ENCODE measurements at regions not wholly inside any gene's neighbourhood (a gene's known extent, or its start where the extent isn't known, plus 50 kb on each side); places are given as distances from the start of the nearest gene placed in this dataset.

- TF ChIP-seq EGR1 (IDR thresholded peaks at IDR 0.05) (no peak), YY1 (IDR thresholded peaks at IDR 0.05; ENCODE audit: low read depth) (no peak), ZBTB7A (IDR thresholded peaks at IDR 0.05; ENCODE audit: low read depth) (no peak), CEBPB (IDR thresholded peaks at IDR 0.05) (no peak), CREB1 (IDR thresholded peaks at IDR 0.05; ENCODE audit: low read depth) (no peak), EP300 (IDR thresholded peaks at IDR 0.05; ENCODE audit: borderline replicate concordance) (no peak), REST (IDR thresholded peaks at IDR 0.05; ENCODE audit: low read depth) (no peak), TEAD4 (IDR thresholded peaks at IDR 0.05) (no peak), TCF12 (IDR thresholded peaks at IDR 0.05; ENCODE audit: low read depth) (no peak), TAF1 (IDR thresholded peaks at IDR 0.05; ENCODE audit: low read depth) (no peak), FOXM1 (IDR thresholded peaks at IDR 0.05; ENCODE audit: borderline replicate concordance, low read depth) (no peak), RAD21 (IDR thresholded peaks at IDR 0.05; ENCODE audit: low read depth) (no peak), NFIC (IDR thresholded peaks at IDR 0.05) (no peak)
- TF ChIP-seq, protein P1, sequence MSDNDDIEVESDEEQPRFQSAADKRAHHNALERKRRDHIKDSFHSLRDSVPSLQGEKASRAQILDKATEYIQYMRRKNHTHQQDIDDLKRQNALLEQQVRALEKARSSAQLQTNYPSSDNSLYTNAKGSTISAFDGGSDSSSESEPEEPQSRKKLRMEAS (IDR thresholded peaks at IDR 0.05) = no peak
- TF ChIP-seq, protein P2, sequence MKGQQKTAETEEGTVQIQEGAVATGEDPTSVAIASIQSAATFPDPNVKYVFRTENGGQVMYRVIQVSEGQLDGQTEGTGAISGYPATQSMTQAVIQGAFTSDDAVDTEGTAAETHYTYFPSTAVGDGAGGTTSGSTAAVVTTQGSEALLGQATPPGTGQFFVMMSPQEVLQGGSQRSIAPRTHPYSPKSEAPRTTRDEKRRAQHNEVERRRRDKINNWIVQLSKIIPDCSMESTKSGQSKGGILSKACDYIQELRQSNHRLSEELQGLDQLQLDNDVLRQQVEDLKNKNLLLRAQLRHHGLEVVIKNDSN (IDR thresholded peaks at IDR 0.05) = no peak
These were observed 186.9 kb downstream of the UTRN start for GRCh38 chr6:144471986-144472385.

GRCh38 chr6:144474290-144474689 is 189.2 kb downstream of the UTRN start:
- TF ChIP-seq EP300 (IDR thresholded peaks at IDR 0.05; ENCODE audit: borderline replicate concordance) = no peak
- TF ChIP-seq, protein P2 (IDR thresholded peaks at IDR 0.05) = no peak
- TF ChIP-seq, protein P1 (IDR thresholded peaks at IDR 0.05) = no peak
- no peak for TF ChIP-seq TAF1 (IDR thresholded peaks at IDR 0.05; ENCODE audit: low read depth)
- TF ChIP-seq YY1 (IDR thresholded peaks at IDR 0.05; ENCODE audit: low read depth) = no peak
- TF ChIP-seq ZBTB7A (IDR thresholded peaks at IDR 0.05; ENCODE audit: low read depth) = no peak
- no peak for TF ChIP-seq NFIC (IDR thresholded peaks at IDR 0.05)
- no peak for TF ChIP-seq CEBPB (IDR thresholded peaks at IDR 0.05)
- TF ChIP-seq RAD21 (IDR thresholded peaks at IDR 0.05; ENCODE audit: low read depth) = no peak
- no peak for TF ChIP-seq TEAD4 (IDR thresholded peaks at IDR 0.05)
- TF ChIP-seq TCF12 (IDR thresholded peaks at IDR 0.05; ENCODE audit: low read depth) = no peak

DNA sequence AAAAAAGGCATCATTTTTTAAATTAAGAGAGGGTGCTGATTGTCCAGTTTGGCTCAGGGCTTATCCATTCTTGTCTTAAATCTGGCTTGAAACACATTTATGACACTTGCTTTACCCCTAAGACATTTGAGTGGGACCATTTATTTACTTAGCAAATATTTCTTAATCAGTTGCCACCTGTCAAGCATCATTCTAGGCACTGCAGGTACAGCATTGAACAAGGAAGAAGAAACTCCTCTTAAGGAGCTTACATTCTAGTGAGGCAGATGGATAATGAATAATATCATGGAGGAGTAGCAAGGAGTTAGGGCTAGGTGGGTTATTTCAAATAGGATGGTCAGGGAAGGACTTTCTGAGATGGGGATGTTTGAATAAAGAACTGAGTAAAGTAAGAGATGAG is 189.8 kb downstream of the UTRN start:
- TF ChIP-seq CREB1 (IDR thresholded peaks at IDR 0.05; ENCODE audit: low read depth) = no peak
- no peak for TF ChIP-seq NFIC (IDR thresholded peaks at IDR 0.05)
- TF ChIP-seq FOXM1 (IDR thresholded peaks at IDR 0.05; ENCODE audit: borderline replicate concordance, low read depth) = no peak
- no peak for TF ChIP-seq EGR1 (IDR thresholded peaks at IDR 0.05)
- TF ChIP-seq, protein P2 (IDR thresholded peaks at IDR 0.05) = no peak
- TF ChIP-seq, protein P1 (IDR thresholded peaks at IDR 0.05) = no peak
- no peak for TF ChIP-seq TAF1 (IDR thresholded peaks at IDR 0.05; ENCODE audit: low read depth)
- no peak for TF ChIP-seq EP300 (IDR thresholded peaks at IDR 0.05; ENCODE audit: borderline replicate concordance)
- TF ChIP-seq REST (IDR thresholded peaks at IDR 0.05; ENCODE audit: low read depth) = no peak
- TF ChIP-seq CEBPB (IDR thresholded peaks at IDR 0.05) = no peak
- no peak for TF ChIP-seq RAD21 (IDR thresholded peaks at IDR 0.05; ENCODE audit: low read depth)
- no peak for TF ChIP-seq ZBTB7A (IDR thresholded peaks at IDR 0.05; ENCODE audit: low read depth)

GRCh38 chr6:144475411-144475810 is 190.3 kb downstream of the UTRN start:
- TF ChIP-seq, protein P2 (IDR thresholded peaks at IDR 0.05) = no peak
- TF ChIP-seq FOXM1 (IDR thresholded peaks at IDR 0.05; ENCODE audit: borderline replicate concordance, low read depth) (no peak), TCF12 (IDR thresholded peaks at IDR 0.05; ENCODE audit: low read depth) (no peak), ZBTB7A (IDR thresholded peaks at IDR 0.05; ENCODE audit: low read depth) (no peak), YY1 (IDR thresholded peaks at IDR 0.05; ENCODE audit: low read depth) (no peak), CEBPB (IDR thresholded peaks at IDR 0.05) (no peak), RAD21 (IDR thresholded peaks at IDR 0.05; ENCODE audit: low read depth) (no peak), EP300 (IDR thresholded peaks at IDR 0.05; ENCODE audit: borderline replicate concordance) (no peak), TEAD4 (IDR thresholded peaks at IDR 0.05) (no peak)

DNA sequence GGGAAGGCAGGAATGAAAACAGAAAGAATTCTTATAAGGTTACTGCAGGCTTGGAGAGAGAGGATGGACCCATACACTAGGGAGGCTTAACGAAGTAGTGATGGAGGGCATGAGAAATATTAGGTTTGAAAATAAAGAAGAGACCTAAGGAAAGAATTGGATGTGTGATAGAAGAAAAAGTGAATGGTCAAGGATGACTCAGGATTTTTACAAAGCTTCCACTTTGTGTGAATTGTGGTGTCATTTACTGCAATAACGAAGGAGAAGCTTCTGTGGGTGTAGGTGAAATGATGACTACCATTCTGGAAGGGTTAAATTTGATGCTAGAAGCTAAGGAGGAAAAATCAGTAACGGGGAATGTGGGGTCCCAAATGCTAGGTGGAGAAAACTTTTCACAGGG is 191.2 kb downstream of the UTRN start:
- TF ChIP-seq ZBTB7A (IDR thresholded peaks at IDR 0.05; ENCODE audit: low read depth) (no peak), NFIC (IDR thresholded peaks at IDR 0.05) (no peak), EGR1 (IDR thresholded peaks at IDR 0.05) (no peak), RAD21 (IDR thresholded peaks at IDR 0.05; ENCODE audit: low read depth) (no peak), TAF1 (IDR thresholded peaks at IDR 0.05; ENCODE audit: low read depth) (no peak), TCF12 (IDR thresholded peaks at IDR 0.05; ENCODE audit: low read depth) (no peak), TEAD4 (IDR thresholded peaks at IDR 0.05) (no peak), EP300 (IDR thresholded peaks at IDR 0.05; ENCODE audit: borderline replicate concordance) (no peak), CEBPB (IDR thresholded peaks at IDR 0.05) (no peak), REST (IDR thresholded peaks at IDR 0.05; ENCODE audit: low read depth) (no peak), FOXM1 (IDR thresholded peaks at IDR 0.05; ENCODE audit: borderline replicate concordance, low read depth) (no peak), YY1 (IDR thresholded peaks at IDR 0.05; ENCODE audit: low read depth) (no peak), CREB1 (IDR thresholded peaks at IDR 0.05; ENCODE audit: low read depth) (no peak)
- TF ChIP-seq, protein P2 (IDR thresholded peaks at IDR 0.05) = no peak
- TF ChIP-seq, protein P1 (IDR thresholded peaks at IDR 0.05) = no peak
